NCI-H2081 (cell line): ENCODE measurements at regions not wholly inside any gene's neighbourhood (a gene's known extent, or its start where the extent isn't known, plus 50 kb on each side); places are given as distances from the start of the nearest gene placed in this dataset.

Experiments
- DNase-seq, 2 experiments: peaks; one replicate each; lab custom pipeline; 2025; lab: John Stamatoyannopoulos, UW

DNA sequence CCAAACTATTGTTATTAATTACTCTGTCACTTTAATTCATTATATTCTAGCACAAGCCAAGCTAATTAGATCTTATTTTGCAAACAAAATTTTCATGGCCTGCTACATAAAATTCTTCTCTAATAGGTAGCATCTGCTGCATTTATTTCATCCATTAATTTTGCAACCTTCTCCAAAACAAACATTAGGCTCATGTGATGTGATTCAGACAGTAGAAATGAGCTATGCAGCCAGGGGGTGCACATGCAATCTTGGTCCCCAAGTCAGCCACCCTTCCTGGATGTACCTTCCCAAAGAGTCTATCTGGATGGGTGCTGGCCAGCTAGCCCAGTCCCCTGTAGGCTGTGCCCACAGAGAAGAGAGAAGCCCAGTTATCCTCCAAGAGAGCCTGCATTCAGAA, 242.1 kb upstream of the OSR1 start:
- DNase-seq, result no peak

DNA sequence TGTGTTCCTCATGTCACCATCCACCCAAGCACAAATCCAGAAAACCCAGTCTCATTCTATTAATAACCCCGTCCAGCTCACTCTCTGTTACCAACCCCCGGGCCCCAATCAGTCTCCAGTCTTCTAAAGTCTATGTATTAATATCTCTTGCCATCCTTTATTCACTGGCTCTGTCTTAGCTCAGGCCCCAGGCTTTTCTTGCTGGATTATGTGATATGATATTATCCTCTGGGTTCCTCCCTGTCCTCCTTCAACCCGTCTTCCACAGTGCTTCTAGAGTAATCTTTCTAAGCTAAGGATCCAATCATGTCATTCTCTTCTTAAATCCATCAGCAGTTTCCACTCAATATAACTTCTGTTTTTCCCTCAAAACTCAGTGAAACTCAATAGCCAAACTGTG, 240.5 kb upstream of the OSR1 start:
- no peak for DNase-seq

DNA sequence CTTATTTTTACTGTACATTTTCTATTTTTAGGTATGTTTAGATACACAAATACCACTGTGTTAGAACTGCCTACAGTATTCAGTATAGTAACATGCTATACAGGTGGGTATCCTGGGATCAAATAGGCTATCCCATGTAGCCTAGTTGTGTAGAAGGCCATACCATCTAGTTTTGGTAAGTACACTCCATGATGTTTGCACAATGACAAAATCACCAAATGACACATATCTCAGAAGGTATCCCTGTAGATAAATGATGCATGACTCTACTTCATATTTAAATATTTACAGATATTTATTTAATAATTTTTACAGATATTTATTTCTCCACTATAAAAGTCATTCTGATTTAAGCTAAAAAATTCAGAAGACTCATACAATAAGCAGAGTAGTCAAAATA, 233.8 kb upstream of the OSR1 start:
- no peak for DNase-seq

DNA sequence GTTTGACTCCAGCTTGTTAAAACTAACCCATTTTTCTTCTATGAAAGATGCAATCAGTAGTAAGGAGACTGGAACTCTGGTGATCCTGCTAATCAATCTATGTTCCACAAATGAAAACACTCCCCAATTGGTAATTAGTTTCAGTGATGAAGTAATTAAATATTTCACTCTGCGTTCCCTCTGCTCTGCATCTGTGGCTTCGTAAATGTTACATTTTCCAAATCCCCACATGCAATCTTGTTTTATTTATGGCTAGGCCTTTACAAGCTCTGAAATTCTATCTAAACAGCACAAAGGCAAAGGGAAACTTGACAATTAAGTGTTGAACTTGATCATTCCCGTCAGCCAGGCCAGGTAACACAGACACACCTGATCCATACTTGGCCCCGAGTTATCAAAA, 231.4 kb upstream of the OSR1 start:
- no peak for DNase-seq

DNA sequence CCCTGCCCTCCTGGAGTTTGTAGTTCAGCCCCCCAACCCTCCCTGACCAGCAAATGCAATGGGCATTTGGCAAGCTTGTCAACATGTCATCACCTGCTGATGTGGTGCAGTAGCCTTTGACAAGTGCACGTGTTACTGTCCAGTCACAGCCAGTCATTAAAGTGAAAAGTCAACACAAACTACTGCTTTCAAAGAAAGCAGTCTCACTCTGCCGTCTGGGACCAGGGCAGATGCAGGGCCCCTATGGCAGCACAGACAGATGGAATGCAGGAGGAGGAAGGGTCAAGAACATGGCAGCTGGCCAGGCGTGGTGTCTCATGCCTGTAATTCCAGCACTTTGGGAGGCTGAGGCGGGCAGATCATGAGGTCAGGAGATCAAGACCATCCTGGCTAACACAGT, 222.4 kb upstream of the OSR1 start:
- DNase-seq, result no peak

DNA sequence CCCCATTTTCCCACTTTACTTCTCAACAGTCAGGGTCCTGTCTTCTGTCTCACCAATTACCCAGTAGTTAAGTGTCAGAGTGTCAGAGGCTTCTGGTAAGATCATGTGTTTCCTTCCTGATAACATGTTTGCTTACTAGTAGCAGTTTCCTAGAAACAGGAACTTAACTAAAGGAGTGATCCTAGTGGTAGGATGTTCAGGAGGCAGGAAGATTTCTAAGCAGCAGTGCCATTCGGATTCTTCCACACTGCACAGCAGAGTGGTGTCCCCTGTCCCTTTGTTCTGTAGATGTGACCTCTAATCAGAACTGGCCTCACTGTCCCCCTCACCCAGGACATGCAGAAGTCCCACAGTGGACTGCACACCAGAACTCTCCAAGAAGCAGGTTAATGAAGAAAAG, 221.8 kb upstream of the OSR1 start:
- DNase-seq, result no peak

DNA sequence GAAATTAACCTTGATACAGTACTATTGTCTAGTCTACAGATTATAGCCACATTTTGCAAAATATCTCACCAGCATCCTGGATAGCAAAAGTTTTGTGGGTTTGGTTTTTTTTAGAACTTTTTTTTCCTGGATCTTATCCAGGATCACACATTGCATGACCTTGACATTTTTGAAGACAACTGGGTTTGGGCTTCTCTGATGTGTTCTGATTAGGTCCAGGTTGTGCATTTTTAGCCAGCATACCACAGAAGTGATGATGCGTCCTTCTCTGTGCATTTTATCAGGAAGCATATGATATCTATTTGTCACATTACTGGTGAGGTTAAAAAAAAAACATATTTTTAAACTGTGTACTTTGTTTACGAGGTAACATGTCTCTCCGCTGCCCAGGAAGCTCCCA, 221.0 kb upstream of the OSR1 start:
- DNase-seq, result no peak

DNA sequence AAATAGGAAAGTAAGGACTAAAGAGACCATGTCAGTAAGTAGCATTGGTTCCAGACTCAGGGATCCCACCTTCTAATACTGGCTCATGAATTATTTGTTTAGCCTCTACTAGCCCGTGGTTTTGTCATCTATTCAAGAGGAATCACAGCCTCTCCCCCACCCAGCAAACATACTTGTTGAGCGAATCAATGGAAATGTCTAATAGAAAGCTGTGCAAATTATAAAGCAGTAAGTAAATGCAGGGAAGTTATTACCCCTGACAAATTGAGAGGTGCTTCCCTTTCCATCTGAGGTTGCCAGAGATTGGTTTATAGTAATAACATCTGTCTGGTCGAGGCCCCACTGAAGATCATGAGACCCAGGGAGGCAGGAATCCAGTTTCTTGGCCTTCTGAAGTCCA, 219.3 kb upstream of the OSR1 start:
- no peak for DNase-seq

DNA sequence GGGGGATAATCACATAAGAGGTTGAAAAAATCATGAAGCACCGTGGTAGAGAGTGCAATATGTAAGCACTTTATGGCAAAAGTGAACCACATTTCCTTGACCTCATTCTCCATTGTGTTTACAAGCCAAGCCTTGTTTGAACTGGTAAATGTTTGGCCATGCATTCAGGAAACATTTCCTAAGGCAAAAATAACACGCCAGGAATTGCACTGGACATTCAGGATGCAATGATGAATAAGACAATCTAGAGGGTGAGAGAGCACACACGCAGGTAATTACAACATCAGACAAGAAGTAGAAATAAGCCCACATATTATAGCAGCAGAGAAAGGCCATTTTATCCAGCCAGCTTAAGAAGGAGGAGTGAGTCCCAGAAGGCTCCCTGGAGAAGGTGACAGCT, 218.0 kb upstream of the OSR1 start:
- DNase-seq, result no peak

DNA sequence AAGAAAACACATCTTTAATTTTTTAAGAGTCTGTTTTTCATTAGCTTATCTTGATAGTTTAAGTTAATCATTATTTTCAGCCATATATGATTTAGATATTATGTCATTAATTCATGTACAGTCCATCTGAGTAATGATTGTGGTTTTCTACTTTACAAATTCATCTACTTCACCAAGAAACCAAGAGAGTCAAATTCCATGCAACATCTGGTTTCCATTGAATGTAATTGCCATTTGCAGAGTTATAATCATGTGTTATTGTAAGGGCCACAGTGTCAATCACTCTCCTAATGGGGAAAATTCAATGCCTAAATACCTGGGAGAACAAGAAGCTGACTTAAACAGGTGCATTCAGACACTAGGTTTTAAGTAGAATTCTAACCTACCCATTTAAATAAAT, 217.2 kb upstream of the OSR1 start:
- DNase-seq, result no peak

DNA sequence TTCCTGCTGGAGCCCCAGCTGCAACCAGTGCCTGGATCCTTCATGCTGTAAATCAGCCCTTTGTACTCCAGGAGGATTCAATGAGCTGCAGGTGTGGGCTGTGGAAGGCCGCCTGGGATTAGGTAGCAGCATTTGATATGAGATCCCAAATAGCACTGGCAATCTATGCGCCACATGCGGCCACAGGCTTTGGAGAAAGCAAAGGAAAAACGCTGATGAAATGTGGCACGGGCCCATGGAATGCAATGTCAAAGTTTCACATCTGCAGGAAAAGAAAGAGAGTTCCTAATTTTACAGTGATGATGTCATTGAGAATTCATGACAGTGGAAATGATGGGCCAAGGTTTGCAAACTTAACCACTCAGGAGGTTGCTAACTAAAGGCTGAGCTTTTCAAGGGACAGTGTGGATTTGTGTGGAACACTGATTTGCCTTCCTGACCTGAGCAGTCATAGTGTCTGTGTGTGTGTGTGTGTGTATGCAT, 216.4 kb upstream of the OSR1 start:
- DNase-seq, result peak; percentile 79 to 93

DNA sequence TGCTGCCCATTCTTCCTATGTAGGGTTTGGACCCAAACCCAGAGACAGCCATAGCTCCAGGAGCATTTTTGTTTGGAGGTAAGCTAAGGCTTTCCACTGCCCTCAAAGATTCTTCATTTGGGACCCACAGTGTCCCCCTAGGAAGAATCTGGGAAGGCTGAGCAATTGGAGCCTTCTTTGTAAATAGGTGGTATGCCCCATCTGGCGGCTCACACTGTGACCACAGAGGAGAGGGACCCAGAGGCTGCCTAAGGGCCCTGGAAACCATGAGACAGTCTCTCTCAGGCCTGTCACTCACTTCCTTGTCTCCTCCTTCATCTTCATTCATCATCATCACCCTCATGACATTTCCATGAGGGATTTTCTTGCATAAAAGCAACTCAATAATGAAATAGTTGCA, 215.4 kb upstream of the OSR1 start:
- DNase-seq, result no peak

DNA sequence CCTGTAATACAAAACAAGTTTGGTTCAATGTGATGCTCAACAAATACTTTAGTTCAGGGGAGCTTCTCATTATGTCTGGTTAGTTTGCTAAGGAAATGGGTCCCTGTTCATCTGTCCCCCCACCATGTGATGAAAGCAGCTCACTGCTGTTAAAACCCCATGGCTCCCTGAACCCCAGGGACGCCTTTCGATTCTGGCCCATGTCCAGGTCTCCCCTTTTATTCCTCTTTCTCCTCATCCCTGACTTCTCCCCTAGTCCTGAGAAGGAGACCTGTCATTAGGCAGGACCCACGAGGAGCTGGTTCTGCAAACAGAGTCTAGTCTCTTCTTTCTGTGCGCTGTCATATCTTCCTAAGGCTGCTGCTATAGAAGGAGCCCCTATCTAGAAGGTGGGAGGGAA, 213.3 kb upstream of the OSR1 start:
- no peak for DNase-seq

DNA sequence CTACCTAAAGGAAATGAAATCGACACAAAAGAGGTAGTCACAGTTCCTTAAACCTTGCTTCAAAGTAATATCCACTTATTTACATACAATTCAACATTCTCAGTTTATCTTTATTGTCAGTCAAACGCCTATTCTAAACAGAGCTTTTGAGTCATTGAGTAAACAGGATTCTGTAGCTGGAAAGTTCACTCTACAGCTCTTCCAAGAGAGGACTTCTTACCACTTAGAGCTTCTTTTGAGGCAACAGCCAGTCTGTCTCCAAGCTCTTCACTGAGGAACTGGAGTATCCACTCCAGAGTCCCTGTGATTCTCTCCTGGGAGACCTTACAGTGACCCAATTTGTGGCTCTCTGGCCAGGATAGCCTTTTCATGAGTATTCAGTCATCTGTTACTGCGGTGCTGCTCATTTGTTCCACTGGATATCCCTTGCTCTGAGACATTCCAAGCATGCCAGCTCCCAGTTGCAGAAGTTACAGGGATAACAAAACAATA, 210.9 kb upstream of the OSR1 start:
- DNase-seq, result no peak

DNA sequence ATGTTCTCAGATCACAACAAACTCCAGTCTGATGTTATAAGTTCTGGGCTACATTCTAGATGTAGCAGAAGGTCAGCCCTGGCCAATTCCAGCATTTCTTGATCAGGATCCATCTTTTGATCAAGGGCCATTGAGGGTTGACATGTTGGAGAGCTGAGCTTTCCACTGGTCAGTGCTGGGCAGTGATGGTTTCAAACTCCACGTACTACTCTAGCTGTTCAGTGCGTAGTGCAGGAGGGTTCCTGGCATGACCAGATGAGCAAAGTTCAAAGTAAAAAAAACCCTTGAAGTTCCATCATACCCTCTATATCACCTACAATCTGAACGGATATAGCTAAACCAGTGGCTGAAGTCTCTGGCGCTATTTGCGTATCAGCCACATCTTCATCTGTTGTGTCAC, 210.4 kb upstream of the OSR1 start:
- no peak for DNase-seq

DNA sequence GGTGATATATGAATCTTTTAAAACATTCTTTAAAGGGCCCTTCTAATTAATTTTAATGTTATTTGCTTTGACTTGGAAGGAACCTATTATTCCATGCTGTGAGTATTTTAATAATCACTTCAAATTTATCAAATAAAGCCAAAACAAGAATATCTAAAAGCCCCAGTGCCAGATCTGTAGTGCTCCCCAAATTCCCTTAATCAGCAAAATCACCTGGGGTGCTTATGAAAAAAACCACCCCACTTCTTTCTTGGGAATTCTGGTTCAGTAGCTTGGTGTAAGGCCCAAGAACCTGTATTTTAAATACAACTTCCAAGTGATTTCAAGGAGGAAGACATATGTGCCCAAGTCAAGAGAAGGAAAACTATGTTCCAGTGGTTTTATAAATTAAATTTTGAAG, 202.4 kb upstream of the OSR1 start:
- DNase-seq, result no peak

DNA sequence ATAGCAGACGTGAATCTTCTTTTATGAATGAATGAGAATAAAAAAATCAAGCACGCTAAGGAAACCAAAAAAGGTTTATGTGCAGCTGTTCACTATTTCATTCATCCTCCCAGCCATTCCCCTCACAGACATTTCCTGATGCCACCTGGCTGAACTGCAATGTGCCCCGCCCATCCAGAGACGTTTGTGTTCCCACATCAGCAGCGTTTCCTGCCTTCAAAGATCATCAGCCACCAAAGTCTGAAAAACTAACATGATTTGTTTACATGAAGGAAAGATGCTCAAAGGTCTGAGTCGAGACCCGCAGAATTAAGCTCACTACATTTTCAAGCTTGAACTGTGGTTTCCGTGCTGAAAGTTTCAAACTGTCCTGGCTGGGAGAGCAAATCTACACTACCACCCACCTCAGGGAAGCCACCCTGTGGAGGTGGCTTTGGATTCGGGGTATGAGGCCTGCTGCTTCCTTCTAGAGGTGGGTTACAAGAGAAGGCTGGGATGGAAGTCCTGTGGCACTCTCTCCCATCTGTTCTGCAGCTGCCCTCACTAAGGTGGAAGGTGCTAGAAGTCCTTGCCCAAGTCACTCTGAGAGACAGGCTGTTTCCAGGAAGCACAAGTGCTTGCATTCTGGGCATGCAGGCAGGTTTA, 201.3 kb upstream of the OSR1 start:
- DNase-seq, result no peak

DNA sequence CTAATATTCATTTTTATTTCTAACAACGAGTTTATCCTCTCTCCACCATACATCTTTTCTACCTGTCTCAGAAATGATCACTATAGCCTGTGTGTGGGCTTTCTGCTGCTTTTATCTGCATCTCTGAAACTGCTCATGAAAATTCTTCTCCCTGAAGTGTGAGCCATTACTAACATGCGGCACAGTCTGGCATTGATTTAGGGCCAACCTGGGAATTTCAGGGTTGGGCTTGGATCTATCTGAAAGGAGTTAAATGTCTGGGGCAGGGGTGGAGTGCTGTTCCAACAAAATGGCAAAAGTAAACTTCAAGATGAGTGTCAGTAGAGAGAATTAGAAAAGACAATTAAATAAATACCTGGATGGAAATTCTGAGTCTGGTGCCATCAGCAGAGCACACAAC, 198.2 kb upstream of the OSR1 start:
- no peak for DNase-seq

DNA sequence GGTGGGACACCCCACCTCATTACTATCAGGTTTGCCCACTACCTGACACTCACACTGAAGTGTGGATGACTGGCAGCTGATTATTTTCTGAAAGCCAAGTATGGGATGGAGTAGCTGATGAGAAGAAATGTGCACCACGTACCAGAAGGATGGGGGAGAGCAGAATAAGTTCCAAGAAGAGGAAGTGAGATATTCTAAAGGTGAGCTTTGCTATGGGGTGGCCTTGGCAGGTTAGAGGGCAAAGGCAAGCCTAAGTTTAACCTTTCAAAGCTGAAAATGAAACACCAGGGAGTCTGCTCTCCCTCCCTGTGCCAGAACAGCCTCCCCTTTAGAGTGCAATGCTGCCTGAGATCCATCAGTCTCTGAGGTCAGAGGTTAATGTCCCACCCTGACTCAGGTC, 196.1 kb upstream of the OSR1 start:
- DNase-seq, result no peak

DNA sequence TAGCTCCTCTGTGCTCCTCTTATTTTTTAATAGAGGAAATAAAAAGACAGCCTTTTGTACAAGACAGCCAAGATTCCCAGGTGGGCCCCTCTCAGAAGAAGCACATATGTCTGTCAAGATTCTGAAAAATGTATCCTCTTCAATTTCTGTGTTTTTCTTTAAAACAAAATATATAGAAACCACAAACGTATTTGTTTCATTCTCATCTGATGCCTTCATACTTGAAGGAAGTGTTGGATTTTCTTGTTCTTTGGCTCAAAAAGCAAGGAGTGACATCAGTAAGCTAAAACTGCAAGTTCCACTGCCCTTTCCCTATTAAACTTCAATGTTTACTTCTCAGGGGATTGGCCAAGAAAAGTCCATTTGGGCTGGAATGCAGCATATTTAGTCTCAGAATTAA, 193.8 kb upstream of the OSR1 start:
- DNase-seq, result no peak

DNA sequence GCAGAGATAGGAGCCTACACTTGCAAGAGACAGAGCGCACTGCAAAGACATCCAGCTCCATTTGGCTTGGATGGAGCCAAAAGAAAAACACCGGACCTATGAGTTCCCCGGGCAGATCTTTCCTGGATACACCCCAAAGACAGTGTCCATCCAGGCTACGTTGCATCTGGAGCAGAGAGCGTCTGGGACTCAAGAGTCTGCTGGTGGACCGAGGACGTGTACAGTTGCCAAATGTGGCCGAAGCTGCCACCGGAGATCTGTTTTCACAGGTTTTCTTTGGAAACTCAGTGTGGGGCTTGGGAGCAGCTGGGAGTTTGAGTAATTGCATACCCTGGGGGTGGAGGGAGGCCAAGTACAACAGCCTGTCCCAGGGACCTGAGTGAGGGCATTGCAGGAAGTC, 192.3 kb upstream of the OSR1 start:
- DNase-seq, result no peak

DNA sequence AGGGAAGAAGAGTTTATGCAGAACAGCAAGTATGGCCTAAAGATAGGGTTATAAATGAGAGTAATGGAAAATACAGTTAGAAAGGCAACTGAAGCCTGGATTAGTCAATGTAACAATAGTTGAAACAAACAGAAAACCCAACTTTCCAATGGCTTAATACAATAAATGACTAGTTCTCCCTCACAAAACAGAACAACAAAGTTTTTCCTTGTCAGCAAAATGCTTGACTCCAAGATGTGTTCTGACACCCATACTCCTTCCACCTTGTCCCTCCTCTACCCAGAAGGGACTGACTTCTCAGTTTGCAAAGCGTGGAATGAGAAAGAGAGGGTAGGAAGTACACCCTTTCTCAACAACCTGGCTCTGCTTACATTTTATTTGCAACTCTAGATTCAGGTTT, 191.4 kb upstream of the OSR1 start:
- DNase-seq, result no peak

DNA sequence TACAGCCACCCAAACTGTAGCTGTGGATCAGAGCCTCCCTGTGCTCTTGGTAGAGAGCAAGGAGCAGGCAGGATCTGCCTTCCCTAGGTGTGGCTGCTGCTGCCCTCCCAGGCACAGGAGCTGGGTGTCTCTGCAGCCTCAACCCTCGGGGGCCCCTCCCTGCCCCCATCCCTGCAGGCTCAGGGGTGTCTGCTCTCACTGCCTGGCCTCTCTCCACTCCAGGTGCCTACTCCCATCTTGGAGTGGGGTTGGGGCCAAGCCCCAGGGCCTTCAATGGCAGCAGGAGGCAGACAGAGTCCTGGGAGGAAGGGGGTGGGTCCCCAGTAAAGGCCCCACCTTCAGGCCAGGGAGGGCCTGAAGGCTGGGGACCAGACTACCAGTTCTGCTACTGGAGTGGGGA, 189.7 kb upstream of the OSR1 start:
- no peak for DNase-seq

DNA sequence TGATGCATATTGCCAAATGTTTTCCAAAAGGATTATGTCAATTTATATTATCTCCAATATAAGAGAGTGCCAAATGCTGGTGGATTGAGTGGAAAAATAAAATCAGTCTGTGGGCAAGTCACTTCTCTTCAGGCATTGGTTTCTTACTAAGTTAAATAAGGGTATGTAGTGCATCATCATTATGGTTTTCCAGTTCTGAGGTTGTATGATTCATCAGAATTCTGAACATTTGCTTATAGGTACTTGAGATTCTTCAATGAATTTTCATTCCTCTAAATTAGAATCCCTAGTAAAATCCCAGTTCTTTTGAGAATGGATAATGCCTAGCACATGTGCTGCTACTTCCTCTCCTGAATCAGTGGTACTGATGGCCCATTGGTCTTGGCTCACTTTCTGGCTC, 188.9 kb upstream of the OSR1 start:
- DNase-seq, result no peak

DNA sequence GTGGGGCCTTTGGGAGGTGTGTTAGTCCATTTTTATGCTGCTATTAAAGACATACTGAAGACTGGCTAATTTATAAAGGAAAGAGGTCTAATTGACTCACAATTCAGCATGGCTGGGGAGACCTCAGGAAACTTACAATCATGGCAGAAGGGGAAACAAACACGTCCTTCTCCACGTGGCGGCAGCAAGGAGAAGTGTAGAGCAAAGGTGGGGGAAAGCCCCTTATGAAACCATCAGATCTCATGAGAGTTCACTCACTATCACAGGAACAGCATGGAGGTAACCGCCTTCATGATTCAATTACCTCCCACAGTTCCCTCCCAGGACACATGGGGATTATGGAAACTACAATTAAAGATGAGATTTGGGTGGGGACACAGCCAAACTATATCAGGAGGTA, 187.1 kb upstream of the OSR1 start:
- DNase-seq, result no peak
